ENCODE measurements at regions not wholly inside any gene's neighbourhood (a gene's known extent, or its start where the extent isn't known, plus 50 kb on each side); places are given as distances from the start of the nearest gene placed in this dataset.

DNA sequence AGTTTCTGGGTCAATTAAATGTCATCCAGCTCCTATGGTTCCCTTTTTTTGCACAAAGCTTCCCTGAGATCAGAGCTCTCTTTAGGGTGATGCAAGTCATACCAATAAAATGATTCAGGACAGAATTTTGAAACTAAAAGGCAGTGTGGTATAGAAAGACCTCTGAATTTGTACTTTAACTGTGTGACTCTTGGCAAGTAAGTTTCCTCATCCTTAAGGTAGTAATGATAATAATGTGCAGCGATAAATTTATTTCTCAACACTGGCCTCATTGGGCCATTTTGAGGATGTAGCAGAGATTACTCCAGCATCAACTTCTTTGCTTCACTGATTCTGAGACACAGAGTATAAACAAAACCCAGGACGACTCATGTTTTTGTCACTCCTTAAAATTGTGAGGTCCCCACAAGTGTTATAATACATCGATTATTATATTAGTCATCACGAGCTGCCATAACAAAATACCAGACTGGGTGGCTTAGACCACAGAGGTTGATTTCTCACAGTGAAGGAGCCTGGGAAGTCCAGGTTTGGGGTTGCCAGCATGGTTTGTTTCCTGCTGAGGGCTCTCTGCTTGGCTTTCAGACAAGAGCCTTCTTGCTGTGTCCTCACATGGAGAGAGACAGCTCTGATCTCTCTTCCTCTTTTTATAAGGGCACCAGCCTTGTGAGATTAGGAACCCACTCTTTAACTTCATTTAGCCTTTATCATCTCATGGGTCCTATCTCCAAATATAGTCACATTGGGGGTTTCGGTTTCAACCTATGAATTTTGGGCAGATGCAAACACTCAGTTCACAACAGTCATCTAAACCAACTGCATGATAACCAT lies 293.0 kb downstream of the ZNF608 start:
- TF ChIP-seq, protein P1, sequence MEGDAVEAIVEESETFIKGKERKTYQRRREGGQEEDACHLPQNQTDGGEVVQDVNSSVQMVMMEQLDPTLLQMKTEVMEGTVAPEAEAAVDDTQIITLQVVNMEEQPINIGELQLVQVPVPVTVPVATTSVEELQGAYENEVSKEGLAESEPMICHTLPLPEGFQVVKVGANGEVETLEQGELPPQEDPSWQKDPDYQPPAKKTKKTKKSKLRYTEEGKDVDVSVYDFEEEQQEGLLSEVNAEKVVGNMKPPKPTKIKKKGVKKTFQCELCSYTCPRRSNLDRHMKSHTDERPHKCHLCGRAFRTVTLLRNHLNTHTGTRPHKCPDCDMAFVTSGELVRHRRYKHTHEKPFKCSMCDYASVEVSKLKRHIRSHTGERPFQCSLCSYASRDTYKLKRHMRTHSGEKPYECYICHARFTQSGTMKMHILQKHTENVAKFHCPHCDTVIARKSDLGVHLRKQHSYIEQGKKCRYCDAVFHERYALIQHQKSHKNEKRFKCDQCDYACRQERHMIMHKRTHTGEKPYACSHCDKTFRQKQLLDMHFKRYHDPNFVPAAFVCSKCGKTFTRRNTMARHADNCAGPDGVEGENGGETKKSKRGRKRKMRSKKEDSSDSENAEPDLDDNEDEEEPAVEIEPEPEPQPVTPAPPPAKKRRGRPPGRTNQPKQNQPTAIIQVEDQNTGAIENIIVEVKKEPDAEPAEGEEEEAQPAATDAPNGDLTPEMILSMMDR (IDR thresholded peaks at IDR 0.05), result no peak
- no peak for DNase-seq (ENCODE audit: low spot score)
- ATAC-seq (ENCODE audit: insufficient number of reproducible peaks, low FRiP score, low read depth), result no peak
- Histone ChIP-seq H3K4me3 (no peak overlapping the region), H3K9me3 (no peaks in the 10 kb centered on the region), H3K4me1 (ENCODE audit: control insufficient read depth in 1 of 2, low read depth in 2 of 2) (no peaks in the 10 kb centered on the region), H3K27ac (no peak overlapping the region), H3K27me3 (replicated peaks; ENCODE audit: insufficient read depth) (no peaks in the 10 kb centered on the region), H3K36me3 (no peaks in the 10 kb centered on the region)

DNA sequence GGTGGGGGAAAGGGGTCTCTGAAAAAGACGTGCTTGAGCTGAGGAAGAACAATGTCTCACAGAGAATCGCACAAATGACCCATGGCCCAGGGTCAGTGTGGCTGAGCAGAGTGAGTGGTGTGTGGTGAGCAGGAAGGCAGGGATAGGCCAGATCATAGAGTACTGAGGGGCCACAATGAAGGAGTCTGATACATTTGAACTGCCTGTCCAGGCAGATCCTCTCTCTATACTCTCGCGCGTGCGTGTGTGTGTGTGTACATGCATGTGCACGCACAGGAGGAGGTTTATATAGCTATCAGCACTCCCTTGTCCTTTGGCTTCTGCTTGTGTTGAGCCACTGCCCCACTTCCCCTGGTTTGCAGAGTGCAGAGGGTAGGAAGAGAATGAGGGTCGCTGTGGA lies 294.0 kb downstream of the ZNF608 start:
- ATAC-seq (ENCODE audit: insufficient number of reproducible peaks, low FRiP score, low read depth) (no peak), DNase-seq (ENCODE audit: low spot score) (no peak)
- Histone ChIP-seq H3K4me1 (ENCODE audit: control insufficient read depth in 1 of 2, low read depth in 2 of 2) (no peaks in the 10 kb centered on the region), H3K27me3 (replicated peaks; ENCODE audit: insufficient read depth) (no peaks in the 10 kb centered on the region), H3K4me3 (no peak overlapping the region), H3K9me3 (no peaks in the 10 kb centered on the region), H3K36me3 (no peaks in the 10 kb centered on the region), H3K27ac (no peak overlapping the region)
- TF ChIP-seq, protein P1 (IDR thresholded peaks at IDR 0.05), result no peak

DNA sequence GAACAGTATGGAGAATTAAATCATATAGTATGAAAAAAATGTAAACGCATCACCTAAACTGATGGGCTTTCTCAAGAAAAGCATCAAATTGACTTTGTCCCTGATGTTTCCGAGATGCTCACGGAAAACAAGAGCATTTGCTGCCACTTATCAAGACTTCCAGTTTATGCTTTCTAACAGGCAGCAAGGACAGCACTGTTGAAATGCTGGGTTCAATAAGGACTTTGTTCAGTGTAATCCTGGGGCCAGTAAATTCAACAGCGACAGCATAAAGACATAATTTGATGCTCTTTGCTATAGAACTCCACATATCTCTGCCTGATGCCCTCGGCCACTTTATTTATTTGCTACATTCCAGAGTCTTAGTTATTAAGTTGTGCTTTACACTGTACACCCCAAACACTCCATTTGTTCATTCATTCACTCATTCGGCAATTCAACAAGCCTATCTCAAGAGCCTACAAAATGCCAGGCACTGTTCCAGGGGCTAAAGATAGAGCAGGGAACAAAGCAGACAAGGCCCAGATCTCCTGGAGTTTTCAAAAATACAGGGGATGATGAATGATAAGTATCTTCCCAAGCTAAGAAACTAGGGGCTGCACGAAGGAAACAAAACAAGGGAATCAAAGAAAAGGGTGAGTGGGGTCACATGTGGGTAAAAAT lies 294.6 kb downstream of the ZNF608 start:
- Histone ChIP-seq H3K4me3 (no peak overlapping the region), H3K36me3 (no peaks in the 10 kb centered on the region), H3K27me3 (replicated peaks; ENCODE audit: insufficient read depth) (no peaks in the 10 kb centered on the region), H3K4me1 (ENCODE audit: control insufficient read depth in 1 of 2, low read depth in 2 of 2) (no peaks in the 10 kb centered on the region), H3K27ac (no peak overlapping the region), H3K9me3 (no peaks in the 10 kb centered on the region)
- TF ChIP-seq, protein P1 (IDR thresholded peaks at IDR 0.05), result no peak
- DNase-seq (ENCODE audit: low spot score), result no peak
- no peak for ATAC-seq (ENCODE audit: insufficient number of reproducible peaks, low FRiP score, low read depth)

DNA sequence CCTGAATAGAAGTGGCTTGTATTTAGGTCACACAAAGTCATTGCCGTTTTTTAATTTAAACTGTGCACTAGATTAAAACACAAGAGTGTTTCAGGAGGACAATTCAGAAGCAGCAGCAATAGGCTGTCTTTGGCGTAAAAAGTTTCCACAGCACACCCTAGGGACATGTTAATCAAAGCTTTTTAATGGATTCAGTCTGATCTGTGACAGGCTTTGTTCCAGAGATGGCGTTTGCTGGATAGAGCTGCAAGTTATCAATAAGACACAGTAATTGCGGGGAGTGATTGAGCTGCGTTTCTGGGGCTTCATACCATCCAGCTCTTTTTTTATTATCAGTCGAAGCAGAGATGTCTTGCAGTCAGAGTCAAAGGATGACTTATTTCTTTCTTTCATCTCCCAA lies 300.3 kb downstream of the ZNF608 start:
- Histone ChIP-seq H3K4me1 (ENCODE audit: control insufficient read depth in 1 of 2, low read depth in 2 of 2) (peaks cover 0 to 7% of the 10 kb centered on the region in 2 donors), H3K4me3 (no peak overlapping the region), H3K27ac (no peak overlapping the region), H3K9me3 (no peaks in the 10 kb centered on the region), H3K27me3 (replicated peaks; ENCODE audit: insufficient read depth) (no peaks in the 10 kb centered on the region), H3K36me3 (no peaks in the 10 kb centered on the region)
- ATAC-seq (ENCODE audit: insufficient number of reproducible peaks, low FRiP score, low read depth) (no peak), DNase-seq (ENCODE audit: low spot score) (no peak)
- TF ChIP-seq, protein P1 (IDR thresholded peaks at IDR 0.05), result no peak

DNA sequence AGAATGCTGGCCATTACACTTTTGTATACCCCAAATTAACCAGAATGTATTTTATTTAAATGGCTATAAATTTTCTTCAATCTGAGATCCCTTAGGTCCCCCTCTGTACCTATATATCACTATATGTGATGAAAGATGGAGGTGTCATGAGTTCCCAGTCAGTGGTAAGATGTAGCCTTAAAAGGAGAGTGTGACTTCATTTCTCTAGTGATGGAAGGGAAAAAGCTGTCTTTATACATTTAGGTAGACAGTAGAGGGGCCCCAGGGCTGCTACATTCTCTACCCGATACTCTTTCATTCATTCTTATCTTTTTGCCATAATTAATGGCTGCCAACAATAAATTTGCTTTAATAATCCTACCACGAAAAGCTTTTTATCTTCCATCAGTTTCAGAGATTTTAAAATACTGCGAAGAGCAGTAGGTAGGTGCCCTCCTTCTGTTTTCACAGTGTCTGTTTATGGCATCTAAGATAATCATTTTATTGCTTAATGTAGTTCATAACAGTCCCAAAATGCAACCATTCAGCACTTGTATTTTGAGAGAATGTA lies 301.3 kb downstream of the ZNF608 start:
- TF ChIP-seq, protein P1 (IDR thresholded peaks at IDR 0.05), result no peak
- Histone ChIP-seq H3K9me3 (no peaks in the 10 kb centered on the region), H3K4me1 (ENCODE audit: control insufficient read depth in 1 of 2, low read depth in 2 of 2) (peaks cover 0 to 7% of the 10 kb centered on the region in 2 donors), H3K27me3 (replicated peaks; ENCODE audit: insufficient read depth) (no peaks in the 10 kb centered on the region), H3K27ac (no peak overlapping the region), H3K4me3 (no peak overlapping the region), H3K36me3 (no peaks in the 10 kb centered on the region)
- ATAC-seq (ENCODE audit: insufficient number of reproducible peaks, low FRiP score, low read depth), result no peak
- DNase-seq (ENCODE audit: low spot score), result no peak

Measured in thoracic aorta (tissue), 2 donors.